ENCODE measurements at regions not wholly inside any gene's neighbourhood (a gene's known extent, or its start where the extent isn't known, plus 50 kb on each side); places are given as distances from the start of the nearest gene placed in this dataset.

- no peak for TF ChIP-seq PRDM15 (CRISPR knock-in tag; IDR thresholded peaks at IDR 0.05)
- no peak for TF ChIP-seq EZH2 (IDR thresholded peaks at IDR 0.05; ENCODE audit: borderline replicate concordance, control insufficient read depth, low read depth, low read length)
- TF ChIP-seq CUX1 (IDR thresholded peaks at IDR 0.05; ENCODE audit: insufficient replicate concordance, low read depth, low read length) = no peak
- TF ChIP-seq TBL1XR1 (IDR thresholded peaks at IDR 0.05; ENCODE audit: low read depth, low read length) = no peak
Measured at GRCh38 chr5:107744418-107745330, 73.9 kb upstream of the EFNA5 start (continued).

All from GM12878 (cell line).